ENCODE measurements at regions not wholly inside any gene's neighbourhood (a gene's known extent, or its start where the extent isn't known, plus 50 kb on each side); places are given as distances from the start of the nearest gene placed in this dataset.
"Not testable (repeated sequence)": the region's sequence is repeated elsewhere in the genome, so short reads cannot be mapped to it uniquely, and the experiment has no call there.

- no peak for DNase-seq
Measured at GRCh38 chr6:112591329-112591728, 244.2 kb downstream of the RFPL4B start.

DNA sequence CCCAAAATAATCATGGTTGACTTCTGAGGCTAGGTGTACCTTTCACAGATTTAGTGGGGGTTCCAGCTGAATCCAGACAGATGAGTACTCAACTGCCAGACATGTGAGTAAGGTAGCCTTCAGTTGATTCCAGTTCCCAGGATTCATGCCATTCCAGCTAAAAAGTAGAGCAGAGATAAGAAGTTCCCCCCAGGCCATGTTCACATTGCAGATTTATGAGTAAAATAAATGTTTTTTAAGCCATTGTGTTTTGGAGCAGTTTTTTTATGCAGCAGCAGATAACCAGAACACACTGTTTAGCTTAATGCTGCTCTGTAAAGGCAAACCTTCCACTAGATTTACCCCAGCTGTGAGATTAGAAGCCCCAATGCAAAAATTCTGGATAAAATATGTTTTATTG, 245.0 kb downstream of the RFPL4B start:
- no peak for DNase-seq

DNA sequence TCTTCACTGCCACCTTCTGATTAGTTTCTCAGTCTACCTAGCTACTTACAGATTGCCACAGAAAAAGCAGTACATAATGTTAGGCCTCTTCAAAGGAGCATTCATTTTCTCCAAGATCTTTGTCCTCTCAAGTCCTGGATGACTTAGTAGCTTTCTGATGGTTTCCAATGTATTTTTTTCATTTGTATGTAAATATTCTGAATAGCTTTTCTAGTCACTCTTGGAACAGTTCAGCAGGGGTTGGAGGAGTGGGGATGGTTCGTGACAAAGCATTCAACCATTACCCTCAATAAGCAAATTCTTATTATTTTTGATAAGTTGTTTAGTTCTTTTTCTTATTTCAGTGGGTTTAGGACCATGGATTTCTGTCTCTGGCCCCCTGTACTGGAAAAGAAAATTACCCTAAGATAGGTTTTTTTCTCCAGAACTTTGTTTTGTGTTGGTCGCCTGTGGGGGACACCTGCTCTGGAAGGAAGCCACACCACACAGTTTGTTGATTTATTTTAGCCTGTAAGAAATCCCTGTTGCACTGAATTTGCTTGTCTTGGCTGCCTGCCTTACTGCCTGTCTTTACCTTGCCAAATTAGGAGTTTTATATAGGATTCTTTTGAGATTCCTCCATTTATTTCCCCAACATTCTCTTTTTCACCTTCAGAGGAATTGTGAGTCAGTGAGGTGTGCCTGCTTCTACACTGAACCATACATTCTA, 247.9 kb downstream of the RFPL4B start:
- DNase-seq, result no peak

GRCh38 chr6:112595841-112596240, 248.7 kb downstream of the RFPL4B start:
- DNase-seq, result no peak

DNA sequence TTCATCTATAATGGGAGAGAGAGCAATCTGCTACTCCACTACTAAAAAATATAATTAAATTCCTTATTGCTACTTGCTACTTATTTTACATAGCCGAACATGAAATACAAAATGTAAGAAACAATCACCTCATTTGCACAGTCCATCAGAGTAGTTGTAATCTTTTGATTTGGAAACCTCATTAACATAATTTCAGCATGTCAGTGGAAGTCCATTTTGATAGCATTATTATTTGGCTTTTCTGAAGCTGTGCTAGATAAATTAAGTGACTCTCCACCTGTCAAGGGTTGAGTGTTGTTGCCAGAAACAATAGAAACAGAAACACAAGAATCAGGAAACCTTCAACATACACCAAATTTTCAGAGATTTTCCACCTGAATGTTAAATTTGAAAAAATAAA, 250.0 kb downstream of the RFPL4B start:
- no peak for DNase-seq

DNA sequence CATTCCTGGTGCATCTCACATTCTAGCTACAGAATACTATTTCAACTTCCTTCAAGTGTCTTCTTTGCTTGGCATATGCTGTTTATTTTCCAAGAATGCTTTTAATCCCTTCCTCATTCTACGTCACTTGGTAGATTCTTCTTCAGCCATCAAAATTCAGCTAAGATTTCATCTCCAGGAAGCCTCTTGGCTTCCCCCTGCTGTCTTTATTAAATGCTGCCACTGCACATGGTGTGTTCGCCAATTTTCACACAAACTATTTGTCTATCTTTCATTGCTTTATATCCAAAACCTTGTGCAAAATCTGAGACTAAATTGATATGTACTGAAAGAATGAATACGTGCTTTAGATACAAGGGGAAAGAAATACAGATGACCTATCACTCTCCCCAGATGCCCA, 253.0 kb downstream of the RFPL4B start:
- no peak for DNase-seq

- DNase-seq, result no peak
Measured at GRCh38 chr6:112603726-112604125, 256.6 kb downstream of the RFPL4B start.

- DNase-seq, result no peak
Measured at GRCh38 chr6:112606656-112607435, 259.7 kb downstream of the RFPL4B start.

GRCh38 chr6:112608925-112609324, 261.8 kb downstream of the RFPL4B start:
- not testable (repeated sequence) for DNase-seq

DNA sequence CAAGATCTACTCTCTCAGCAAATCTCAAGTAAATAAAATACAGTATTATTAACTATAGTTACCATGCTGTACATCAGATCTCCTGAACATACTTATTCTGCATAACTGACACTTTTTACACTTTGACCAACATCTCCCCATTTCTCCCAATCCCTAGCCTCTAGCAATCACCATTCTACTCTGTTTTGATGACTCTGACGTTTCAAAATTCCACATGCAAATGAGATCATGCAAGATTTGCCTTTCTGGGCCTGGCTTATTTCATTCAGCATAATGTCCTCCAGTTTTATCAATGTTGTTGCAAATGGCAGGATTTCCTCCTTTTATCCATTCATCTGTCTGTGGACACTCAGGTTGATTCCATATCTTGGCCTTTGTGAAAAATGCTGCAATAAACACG, 266.3 kb downstream of the RFPL4B start:
- no peak for DNase-seq

- DNase-seq, result no peak
Measured at GRCh38 chr6:112618849-112619248, 271.7 kb downstream of the RFPL4B start.

GRCh38 chr6:112620812-112621569, 273.9 kb downstream of the RFPL4B start:
- DNase-seq, result no peak

DNA sequence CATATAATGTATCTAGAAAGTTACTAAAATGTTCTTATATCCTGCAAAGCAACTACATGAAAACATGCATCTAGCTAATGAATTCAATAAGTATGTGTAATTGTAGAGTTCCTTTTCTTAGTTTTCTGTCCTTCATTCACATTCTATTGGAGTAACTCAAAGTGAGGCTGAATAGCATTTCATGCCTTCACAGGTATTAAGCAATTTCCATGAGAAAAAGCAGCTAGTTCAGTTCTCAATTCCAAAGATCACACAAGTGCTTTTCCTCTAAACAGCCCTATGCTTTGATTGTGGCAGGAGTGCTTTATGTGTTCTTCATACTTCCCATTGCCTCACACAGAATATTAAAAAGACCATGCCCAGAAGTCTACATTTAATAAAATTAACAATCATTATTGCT, 274.9 kb downstream of the RFPL4B start:
- DNase-seq, result no peak

DNA sequence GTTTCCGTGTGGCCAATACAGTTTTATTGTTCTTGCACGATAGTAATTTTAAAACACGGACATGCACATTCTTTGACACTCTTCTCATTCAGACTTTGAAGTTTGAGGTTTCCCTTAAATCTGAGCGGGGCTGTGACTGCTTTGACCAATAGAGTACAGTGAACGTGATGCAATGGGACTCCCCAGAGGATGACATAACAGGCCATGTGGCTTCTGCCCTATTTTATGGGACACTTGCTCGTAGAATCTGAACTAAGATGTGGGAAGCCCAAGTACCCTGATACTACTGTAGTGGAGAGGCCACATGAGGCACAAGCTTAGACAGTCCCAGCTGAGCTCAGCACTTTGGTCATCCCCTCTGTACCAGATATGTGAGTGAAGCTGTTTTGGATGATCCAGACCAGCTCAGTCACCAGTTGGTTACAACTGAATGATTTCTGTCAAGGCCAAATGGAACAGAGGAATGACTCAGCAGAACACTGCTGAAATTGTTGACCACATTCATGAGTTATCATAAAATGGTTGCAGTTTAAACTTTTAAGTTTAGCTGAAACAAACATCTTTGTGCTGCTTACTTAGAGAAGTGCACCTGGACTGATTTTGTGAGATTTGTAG, 279.4 kb downstream of the RFPL4B start:
- no peak for DNase-seq

DNA sequence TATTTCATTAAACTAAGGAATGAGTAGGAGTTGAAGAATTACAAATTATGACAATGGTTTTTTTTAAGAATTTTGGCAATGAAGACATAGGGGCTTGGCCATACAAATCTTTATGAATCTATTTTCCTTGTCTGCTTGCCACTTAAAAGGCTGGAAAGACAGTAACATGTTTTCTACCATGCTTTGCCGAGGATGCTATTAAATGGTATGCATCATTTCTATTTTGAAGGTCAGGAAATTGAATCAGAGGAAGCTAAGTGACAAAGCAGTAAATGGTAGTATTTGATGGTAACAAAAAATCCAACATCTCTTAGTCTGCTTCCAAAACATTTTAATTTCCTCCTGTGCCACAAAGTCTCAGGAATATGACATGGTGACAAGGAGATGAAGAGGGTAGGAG, 287.2 kb downstream of the RFPL4B start:
- DNase-seq, result no peak

DNA sequence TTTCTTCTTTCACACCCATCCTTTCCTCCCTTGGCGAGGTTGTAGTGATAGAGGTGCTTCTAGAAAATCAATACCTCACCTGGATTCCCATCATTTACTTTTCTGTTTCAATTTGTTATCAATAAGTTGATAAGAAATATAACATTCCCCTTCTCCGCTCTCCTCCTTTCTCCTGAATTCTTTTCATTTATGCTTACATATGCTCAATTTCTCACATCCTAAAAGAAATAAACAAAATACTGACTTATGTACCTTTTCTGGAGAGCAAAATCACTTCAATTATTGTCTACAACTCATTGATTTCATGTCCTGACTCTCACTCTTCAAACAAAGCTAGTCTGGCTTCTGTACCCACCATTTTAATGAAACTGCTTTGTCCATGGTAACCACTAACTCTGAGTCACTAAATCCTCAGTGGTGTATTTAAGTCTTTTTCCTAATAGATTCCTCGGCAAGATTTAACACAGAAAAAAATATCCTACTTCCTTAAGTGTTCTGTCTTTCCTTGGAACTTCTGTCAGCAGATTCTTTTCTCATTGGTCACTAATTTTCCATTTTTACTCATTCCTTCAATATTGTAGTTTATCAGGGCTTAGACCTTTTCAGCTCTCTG, 289.6 kb downstream of the RFPL4B start:
- no peak for DNase-seq

- DNase-seq, result no peak
Measured at GRCh38 chr6:112639391-112639831, 292.3 kb downstream of the RFPL4B start.

GRCh38 chr6:112640891-112641290, 293.8 kb downstream of the RFPL4B start:
- no peak for DNase-seq

DNA sequence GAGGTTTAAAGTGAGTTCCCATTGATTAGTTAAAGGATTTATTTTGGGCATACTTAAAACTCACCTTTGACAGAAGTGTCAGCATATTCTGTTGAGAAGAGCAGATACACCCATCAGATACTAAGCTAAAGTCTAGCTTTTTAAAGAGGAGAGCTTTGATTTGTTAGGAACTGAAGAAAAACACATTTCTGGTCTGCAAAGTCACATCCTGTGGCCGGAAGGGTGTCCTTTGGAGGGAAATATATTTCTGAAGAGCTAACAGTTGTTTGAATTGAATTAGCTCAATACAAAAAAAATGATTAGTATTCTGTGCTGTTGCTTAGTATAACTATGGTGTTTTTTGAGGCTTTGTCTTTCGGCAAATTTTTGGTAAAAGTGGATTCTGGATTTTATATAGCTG, 302.7 kb downstream of the RFPL4B start:
- DNase-seq, result no peak

GRCh38 chr6:112651239-112651638, 304.1 kb downstream of the RFPL4B start:
- DNase-seq, result no peak

DNA sequence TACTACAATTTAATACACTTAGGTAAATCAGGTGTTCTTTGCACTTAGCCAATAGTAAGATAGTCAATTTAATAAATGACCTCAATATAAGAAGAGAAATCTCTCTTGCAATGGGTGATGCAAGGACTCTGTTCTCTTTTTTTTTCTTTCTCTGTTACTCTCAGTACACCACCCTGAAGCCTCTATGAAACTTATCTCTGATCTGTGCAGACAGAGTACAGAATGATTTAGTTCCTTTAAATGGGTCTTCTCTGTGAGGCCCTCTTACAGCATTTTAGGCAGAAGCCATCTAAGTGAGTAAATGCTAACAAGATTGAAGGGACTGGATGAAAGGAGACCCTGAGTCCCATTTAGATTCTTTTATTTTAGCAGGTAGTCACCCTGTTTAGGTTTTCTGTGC, 312.8 kb downstream of the RFPL4B start:
- no peak for DNase-seq

DNA sequence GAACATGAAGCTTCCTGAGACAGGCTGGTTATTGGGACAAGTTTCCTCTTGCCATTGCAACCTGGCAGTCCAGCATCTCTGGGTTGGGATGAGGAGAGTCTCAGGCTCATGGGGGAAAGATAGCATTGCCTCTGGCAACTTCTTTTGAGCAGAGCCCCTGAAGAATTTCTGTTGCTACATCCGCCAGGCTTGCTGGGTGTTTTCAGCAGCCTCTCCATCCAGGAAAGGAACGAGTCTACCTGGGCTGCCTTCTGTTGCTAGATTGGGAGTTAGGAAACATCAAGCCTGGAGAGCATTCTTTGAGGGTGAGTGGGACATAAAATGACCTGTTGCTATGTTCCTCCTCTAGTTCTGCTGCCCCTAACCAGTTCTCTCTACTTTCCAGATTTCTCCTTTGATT, 313.5 kb downstream of the RFPL4B start:
- no peak for DNase-seq

DNA sequence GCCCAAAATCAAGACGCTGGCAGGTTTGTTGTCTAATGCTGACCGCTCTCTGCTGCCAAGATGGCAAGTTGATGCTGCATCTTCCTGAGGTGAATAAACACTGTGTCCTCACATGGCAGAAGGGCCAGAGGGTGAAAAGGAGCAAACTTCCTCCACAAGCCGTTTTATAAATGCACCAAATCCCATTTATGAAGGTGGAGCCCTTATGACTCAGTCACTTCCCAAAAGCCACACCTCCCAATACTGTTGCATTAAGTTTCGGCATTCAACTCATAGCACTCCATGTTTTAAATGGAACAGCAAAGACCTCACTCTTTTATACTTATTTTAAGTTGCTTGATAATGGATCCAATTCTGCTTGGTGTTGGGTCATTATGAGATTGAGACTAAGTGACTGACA, 316.6 kb downstream of the RFPL4B start:
- DNase-seq, result no peak

Data from AML-193 (cell line).